ENCODE measurements at regions not wholly inside any gene's neighbourhood (a gene's known extent, or its start where the extent isn't known, plus 50 kb on each side); places are given as distances from the start of the nearest gene placed in this dataset.

- POLR2A ChIA-PET: interaction anchor here (0.7 kb wide), 1 partner anchor 417 kb away, joined by 3 read pairs; no protein-coding TSS in a partner anchor
- RAD21 ChIA-PET (ENCODE audit: low non-redundant PET in 1 of 2, low total read pairs in 2 of 2, uncharacterized antibody in 2 of 2, unreplicated experiment in 2 of 2): no interaction called here
- no peak overlapping the region for H3K9ac ChIP-seq (ENCODE audit: low read length)
- H3K9me2 ChIP-seq (ENCODE audit: insufficient read depth): no peaks in the 10 kb centered on the region
- no peak overlapping the region for H2AFZ ChIP-seq (ENCODE audit: low read depth, low read length, poor library complexity, severe bottlenecking)
- intact Hi-C loops (cut with micrococcal nuclease): no loop called here
- H3K9me3 ChIP-seq (ENCODE audit: control insufficient read depth in 1 of 2, insufficient read depth in 1 of 2, low read depth in 1 of 2, low read length in 2 of 2): no peaks in the 10 kb centered on the region
- no peak overlapping the region for H3K27ac ChIP-seq (ENCODE audit: low read depth, low read length)
- no TSS peak for BruUV-seq (replicated peaks)
- DNase-seq (ENCODE audit: low read depth, low spot score) (no peak), ATAC-seq (no peak)
- H3K4me3 ChIP-seq (replicated peaks in 1 of 2; ENCODE audit: low read depth in 1 of 2, low read length in 2 of 2): no peak overlapping the region
- H3K36me3 ChIP-seq (ENCODE audit: control insufficient read depth in 1 of 2, insufficient read depth in 2 of 2, low read length in 2 of 2): no peaks in the 10 kb centered on the region
- no peaks in the 10 kb centered on the region for H3K27me3 ChIP-seq (ENCODE audit: insufficient read depth, low read length)
- H3K4me2 ChIP-seq (ENCODE audit: low read length): no peak overlapping the region
- TF ChIP-seq CTCF (IDR thresholded peaks at IDR 0.05 in 2 of 3, conservative IDR thresholded peaks at IDR 0.05 in 1 of 3; ENCODE audit: borderline replicate concordance in 1 of 3, insufficient read depth in 1 of 3, low read depth in 2 of 3, low read length in 2 of 3) (no peak), SIN3A (IDR thresholded peaks at IDR 0.05; ENCODE audit: low read depth) (no peak), SRF (IDR thresholded peaks at IDR 0.05; ENCODE audit: low read depth) (no peak), ZBTB33 (IDR thresholded peaks at IDR 0.05; ENCODE audit: extremely low read depth, insufficient replicate concordance, low read length) (no peak), EGR1 (IDR thresholded peaks at IDR 0.05; ENCODE audit: low read depth) (no peak), POLR2AphosphoS5 (IDR thresholded peaks at IDR 0.05; ENCODE audit: low read depth, low read length) (no peak), FOSL1 (IDR thresholded peaks at IDR 0.05; ENCODE audit: low read depth) (no peak), YY1 (IDR thresholded peaks at IDR 0.05; ENCODE audit: extremely low read depth, insufficient replicate concordance, low read depth, low read length) (no peak)
- no peaks in the 10 kb centered on the region for H4K20me1 ChIP-seq (ENCODE audit: insufficient read depth)
- H3K4me1 ChIP-seq (ENCODE audit: control insufficient read depth in 1 of 2, insufficient read depth in 2 of 2, low read length in 2 of 2): no peaks in the 10 kb centered on the region
- CTCF ChIA-PET: no interaction called here
- no peaks in the 10 kb centered on the region for H3K79me2 ChIP-seq (ENCODE audit: insufficient read depth, low read length)
Measured at GRCh38 chr10:78772986-78773530, 295.7 kb upstream of the ZMIZ1 start.

Data from HCT116 (cell line).